Parathyroid adenoma (tissue), 2 donors: ENCODE measurements at regions not wholly inside any gene's neighbourhood (a gene's known extent, or its start where the extent isn't known, plus 50 kb on each side); places are given as distances from the start of the nearest gene placed in this dataset.

Experiments used
- H2AFZ ChIP-seq: fragments of 300-600 bp; sonication (generic); one replicate; pipeline ENCODE4 v1.7.0; 2017; ENCODE audit warnings: antibody characterized with exemption, mild to moderate bottlenecking
- H3K27ac ChIP-seq: fragments of 300-600 bp; sonication (generic); one replicate; pipeline ENCODE4 v1.7.0; 2017
- H3K27me3 ChIP-seq: fragments of 300-600 bp; sonication (generic); one replicate; pipeline ENCODE4 v1.7.0; 2017; ENCODE audit warnings: low read length; ENCODE audit not compliant: control insufficient read depth, insufficient read depth
- H3K36me3 ChIP-seq: fragments of 300-600 bp; sonication (generic); one replicate; pipeline ENCODE4 v1.7.0; 2017; ENCODE audit warnings: low read length; ENCODE audit not compliant: control insufficient read depth, insufficient read depth
- H3K4me1 ChIP-seq: fragments of 300-600 bp; sonication (generic); one replicate; pipeline ENCODE4 v1.7.0; 2017; ENCODE audit warnings: control low read depth
- H3K4me2 ChIP-seq: fragments of 300-600 bp; sonication (generic); one replicate; pipeline ENCODE4 v1.7.0; 2017; ENCODE audit warnings: low read length
- H3K4me3 ChIP-seq: fragments of 300-600 bp; sonication (generic); one replicate; pipeline ENCODE4 v1.7.0; 2017; ENCODE audit warnings: low read depth, low read length
- H3K79me2 ChIP-seq: fragments of 300-600 bp; sonication (generic); one replicate; pipeline ENCODE4 v1.7.0; 2017; ENCODE audit warnings: control low read depth
- H3K9ac ChIP-seq: fragments of 300-600 bp; sonication (generic); one replicate; pipeline ENCODE4 v1.7.0; 2017; ENCODE audit warnings: mild to moderate bottlenecking
- H3K9me3 ChIP-seq: fragments of 300-600 bp; sonication (generic); one replicate; pipeline ENCODE4 v1.7.0; 2017; ENCODE audit warnings: low read length; ENCODE audit not compliant: control insufficient read depth
- CTCF ChIP-seq: fragments of 300-600 bp; sonication (generic); IDR thresholded peaks from one replicate; pipeline ENCODE4 v1.7.0; 2017; ENCODE audit warnings: antibody characterized with exemption, mild to moderate bottlenecking
- donor health status: primary hyperparathyroidism.

GRCh38 chr15:81555346-81555745 is 181.3 kb upstream of the TMC3 start:
- no peak overlapping the region for H3K4me2 ChIP-seq
- no peaks in the 10 kb centered on the region for H3K36me3 ChIP-seq
- no peaks in the 10 kb centered on the region for H3K79me2 ChIP-seq
- TF ChIP-seq CTCF, result no peak
- no peak overlapping the region for H2AFZ ChIP-seq
- no peaks in the 10 kb centered on the region for H3K4me1 ChIP-seq
- no peaks in the 10 kb centered on the region for H3K9me3 ChIP-seq
- H3K27me3 ChIP-seq, result no peaks in the 10 kb centered on the region
- H3K27ac ChIP-seq, result no peak overlapping the region
- H3K9ac ChIP-seq, result no peak overlapping the region
- H3K4me3 ChIP-seq, result no peak overlapping the region

- no peak overlapping the region for H2AFZ ChIP-seq
- no peaks in the 10 kb centered on the region for H3K79me2 ChIP-seq
- no peaks in the 10 kb centered on the region for H3K4me1 ChIP-seq
- no peaks in the 10 kb centered on the region for H3K27me3 ChIP-seq
- H3K9me3 ChIP-seq, result no peaks in the 10 kb centered on the region
- H3K27ac ChIP-seq, result no peak overlapping the region
- H3K9ac ChIP-seq, result no peak overlapping the region
- TF ChIP-seq CTCF, result no peak
- H3K4me3 ChIP-seq, result no peak overlapping the region
- no peaks in the 10 kb centered on the region for H3K36me3 ChIP-seq
- no peak overlapping the region for H3K4me2 ChIP-seq
Measured at GRCh38 chr15:81548365-81549130, 174.5 kb upstream of the TMC3 start.

- TF ChIP-seq CTCF, result no peak
- Histone ChIP-seq H3K27ac (no peak overlapping the region), H3K36me3 (no peaks in the 10 kb centered on the region), H3K4me1 (no peaks in the 10 kb centered on the region), H2AFZ (no peak overlapping the region), H3K9me3 (no peaks in the 10 kb centered on the region), H3K4me3 (no peak overlapping the region), H3K79me2 (no peaks in the 10 kb centered on the region), H3K27me3 (no peaks in the 10 kb centered on the region), H3K9ac (no peak overlapping the region), H3K4me2 (no peak overlapping the region)
Measured at GRCh38 chr15:81547521-81548132, 173.6 kb upstream of the TMC3 start.

- no peak for TF ChIP-seq CTCF
- no peak overlapping the region for H3K4me3 ChIP-seq
- no peaks in the 10 kb centered on the region for H3K79me2 ChIP-seq
- no peaks in the 10 kb centered on the region for H3K27me3 ChIP-seq
- H3K36me3 ChIP-seq, result no peaks in the 10 kb centered on the region
- no peak overlapping the region for H3K9ac ChIP-seq
- H3K4me1 ChIP-seq, result no peaks in the 10 kb centered on the region
- H3K4me2 ChIP-seq, result no peak overlapping the region
- no peak overlapping the region for H2AFZ ChIP-seq
- H3K27ac ChIP-seq, result no peak overlapping the region
- H3K9me3 ChIP-seq, result no peaks in the 10 kb centered on the region
Measured at GRCh38 chr15:81544385-81544784, 170.4 kb upstream of the TMC3 start.

GRCh38 chr15:81540909-81541308 is 166.9 kb upstream of the TMC3 start:
- Histone ChIP-seq H3K4me1 (no peaks in the 10 kb centered on the region), H3K9me3 (no peaks in the 10 kb centered on the region), H3K27me3 (no peaks in the 10 kb centered on the region), H3K79me2 (no peaks in the 10 kb centered on the region), H2AFZ (no peak overlapping the region), H3K9ac (no peak overlapping the region), H3K36me3 (no peaks in the 10 kb centered on the region), H3K27ac (no peak overlapping the region), H3K4me3 (no peak overlapping the region), H3K4me2 (no peak overlapping the region)
- TF ChIP-seq CTCF, result no peak
